ENCODE measurements at regions not wholly inside any gene's neighbourhood (a gene's known extent, or its start where the extent isn't known, plus 50 kb on each side); places are given as distances from the start of the nearest gene placed in this dataset.

- Histone ChIP-seq H3K27me3 (ENCODE audit: control insufficient read depth, insufficient read depth, low read length) (no peaks in the 10 kb centered on the region), H3K9me3 (ENCODE audit: control insufficient read depth, insufficient read depth, low read length) (no peaks in the 10 kb centered on the region), H3K36me3 (ENCODE audit: control insufficient read depth, insufficient read depth, low read length) (no peaks in the 10 kb centered on the region), H3K27ac (ENCODE audit: low read depth, low read length) (no peak overlapping the region), H3K4me3 (ENCODE audit: low read depth, low read length) (no peak overlapping the region), H3K4me1 (ENCODE audit: control insufficient read depth, insufficient read depth, low read length) (no peaks in the 10 kb centered on the region)
- no peak for DNase-seq (ENCODE audit: low read depth in 4 of 6, low spot score in 6 of 6)
- no CpG with 5 or more reads among the region's 1 CpG for WGBS (ENCODE audit: insufficient coverage)
These were observed 1164.2 kb downstream of the NLGN4Y start for GRCh38 chrY:15688531-15688930.

- no peak for DNase-seq (ENCODE audit: low read depth in 4 of 6, low spot score in 6 of 6)
- H3K27me3 ChIP-seq (ENCODE audit: control insufficient read depth, insufficient read depth, low read length), result no peaks in the 10 kb centered on the region
- no peak overlapping the region for H3K27ac ChIP-seq (ENCODE audit: low read depth, low read length)
- no peaks in the 10 kb centered on the region for H3K36me3 ChIP-seq (ENCODE audit: control insufficient read depth, insufficient read depth, low read length)
- no peaks in the 10 kb centered on the region for H3K4me1 ChIP-seq (ENCODE audit: control insufficient read depth, insufficient read depth, low read length)
- H3K4me3 ChIP-seq (ENCODE audit: low read depth, low read length), result no peak overlapping the region
- H3K9me3 ChIP-seq (ENCODE audit: control insufficient read depth, insufficient read depth, low read length), result no peaks in the 10 kb centered on the region
- WGBS (ENCODE audit: insufficient coverage), result no CpG with 5 or more reads among the region's 1 CpG
These were observed 1165.7 kb downstream of the NLGN4Y start for GRCh38 chrY:15689994-15690393.

GRCh38 chrY:15702131-15702530 is 1177.8 kb downstream of the NLGN4Y start:
- Histone ChIP-seq H3K4me1 (ENCODE audit: control insufficient read depth, insufficient read depth, low read length) (no peaks in the 10 kb centered on the region), H3K36me3 (ENCODE audit: control insufficient read depth, insufficient read depth, low read length) (no peaks in the 10 kb centered on the region), H3K27me3 (ENCODE audit: control insufficient read depth, insufficient read depth, low read length) (no peaks in the 10 kb centered on the region), H3K4me3 (ENCODE audit: low read depth, low read length) (no peak overlapping the region), H3K27ac (ENCODE audit: low read depth, low read length) (no peak overlapping the region), H3K9me3 (ENCODE audit: control insufficient read depth, insufficient read depth, low read length) (no peaks in the 10 kb centered on the region)
- DNase-seq (ENCODE audit: low read depth in 4 of 6, low spot score in 6 of 6), result peak in 1 of 6 donors; percentile 0
- no CpG with 5 or more reads among the region's 1 CpG for WGBS (ENCODE audit: insufficient coverage)

- H3K9me3 ChIP-seq (ENCODE audit: control insufficient read depth, insufficient read depth, low read length), result no peaks in the 10 kb centered on the region
- no peaks in the 10 kb centered on the region for H3K4me1 ChIP-seq (ENCODE audit: control insufficient read depth, insufficient read depth, low read length)
- no peak overlapping the region for H3K4me3 ChIP-seq (ENCODE audit: low read depth, low read length)
- H3K36me3 ChIP-seq (ENCODE audit: control insufficient read depth, insufficient read depth, low read length), result no peaks in the 10 kb centered on the region
- no peaks in the 10 kb centered on the region for H3K27me3 ChIP-seq (ENCODE audit: control insufficient read depth, insufficient read depth, low read length)
- WGBS (ENCODE audit: insufficient coverage), result no CpG with 5 or more reads among the region's 5 CpGs
- H3K27ac ChIP-seq (ENCODE audit: low read depth, low read length), result no peak overlapping the region
- no peak for DNase-seq (ENCODE audit: low read depth in 4 of 6, low spot score in 6 of 6)
These were observed 1180.6 kb downstream of the NLGN4Y start for GRCh38 chrY:15704906-15705305.

- no peak for DNase-seq (ENCODE audit: low read depth in 4 of 6, low spot score in 6 of 6)
- no peaks in the 10 kb centered on the region for H3K4me1 ChIP-seq (ENCODE audit: control insufficient read depth, insufficient read depth, low read length)
- H3K36me3 ChIP-seq (ENCODE audit: control insufficient read depth, insufficient read depth, low read length), result no peaks in the 10 kb centered on the region
- no peak overlapping the region for H3K4me3 ChIP-seq (ENCODE audit: low read depth, low read length)
- WGBS (ENCODE audit: insufficient coverage), result no CpG with 5 or more reads among the region's 5 CpGs
- no peaks in the 10 kb centered on the region for H3K27me3 ChIP-seq (ENCODE audit: control insufficient read depth, insufficient read depth, low read length)
- no peaks in the 10 kb centered on the region for H3K9me3 ChIP-seq (ENCODE audit: control insufficient read depth, insufficient read depth, low read length)
- H3K27ac ChIP-seq (ENCODE audit: low read depth, low read length), result no peak overlapping the region
These were observed 1225.5 kb downstream of the NLGN4Y start for GRCh38 chrY:15749533-15750433.

- no CpG with 5 or more reads among the region's 2 CpGs for WGBS (ENCODE audit: insufficient coverage)
- no peaks in the 10 kb centered on the region for H3K4me1 ChIP-seq (ENCODE audit: control insufficient read depth, insufficient read depth, low read length)
- H3K4me3 ChIP-seq (ENCODE audit: low read depth, low read length), result no peak overlapping the region
- no peaks in the 10 kb centered on the region for H3K9me3 ChIP-seq (ENCODE audit: control insufficient read depth, insufficient read depth, low read length)
- no peaks in the 10 kb centered on the region for H3K27me3 ChIP-seq (ENCODE audit: control insufficient read depth, insufficient read depth, low read length)
- H3K27ac ChIP-seq (ENCODE audit: low read depth, low read length), result no peak overlapping the region
- no peaks in the 10 kb centered on the region for H3K36me3 ChIP-seq (ENCODE audit: control insufficient read depth, insufficient read depth, low read length)
- DNase-seq (ENCODE audit: low read depth in 4 of 6, low spot score in 6 of 6), result no peak
These were observed 1226.7 kb downstream of the NLGN4Y start for GRCh38 chrY:15751001-15751400.

GRCh38 chrY:15756266-15756665 is 1231.9 kb downstream of the NLGN4Y start:
- Histone ChIP-seq H3K9me3 (ENCODE audit: control insufficient read depth, insufficient read depth, low read length) (no peaks in the 10 kb centered on the region), H3K27ac (ENCODE audit: low read depth, low read length) (no peak overlapping the region), H3K4me3 (ENCODE audit: low read depth, low read length) (no peak overlapping the region), H3K4me1 (ENCODE audit: control insufficient read depth, insufficient read depth, low read length) (no peaks in the 10 kb centered on the region), H3K27me3 (ENCODE audit: control insufficient read depth, insufficient read depth, low read length) (no peaks in the 10 kb centered on the region), H3K36me3 (ENCODE audit: control insufficient read depth, insufficient read depth, low read length) (no peaks in the 10 kb centered on the region)
- WGBS (ENCODE audit: insufficient coverage), result no CpG with 5 or more reads among the region's 5 CpGs
- DNase-seq (ENCODE audit: low read depth in 4 of 6, low spot score in 6 of 6), result no peak

- Histone ChIP-seq H3K9me3 (ENCODE audit: control insufficient read depth, insufficient read depth, low read length) (no peaks in the 10 kb centered on the region), H3K27me3 (ENCODE audit: control insufficient read depth, insufficient read depth, low read length) (no peaks in the 10 kb centered on the region), H3K4me1 (ENCODE audit: control insufficient read depth, insufficient read depth, low read length) (no peaks in the 10 kb centered on the region), H3K4me3 (ENCODE audit: low read depth, low read length) (no peak overlapping the region), H3K27ac (ENCODE audit: low read depth, low read length) (no peak overlapping the region), H3K36me3 (ENCODE audit: control insufficient read depth, insufficient read depth, low read length) (no peaks in the 10 kb centered on the region)
- WGBS (ENCODE audit: insufficient coverage), result no CpG with 5 or more reads among the region's 3 CpGs
- DNase-seq (ENCODE audit: low read depth in 4 of 6, low spot score in 6 of 6), result no peak
These were observed 1249.2 kb downstream of the NLGN4Y start for GRCh38 chrY:15773579-15773978.

GRCh38 chrY:15775880-15776279 is 1251.6 kb downstream of the NLGN4Y start:
- Histone ChIP-seq H3K27me3 (ENCODE audit: control insufficient read depth, insufficient read depth, low read length) (no peaks in the 10 kb centered on the region), H3K27ac (ENCODE audit: low read depth, low read length) (no peak overlapping the region), H3K9me3 (ENCODE audit: control insufficient read depth, insufficient read depth, low read length) (no peaks in the 10 kb centered on the region), H3K36me3 (ENCODE audit: control insufficient read depth, insufficient read depth, low read length) (no peaks in the 10 kb centered on the region), H3K4me3 (ENCODE audit: low read depth, low read length) (no peak overlapping the region), H3K4me1 (ENCODE audit: control insufficient read depth, insufficient read depth, low read length) (no peaks in the 10 kb centered on the region)
- WGBS (ENCODE audit: insufficient coverage), result no CpG with 5 or more reads among the region's 3 CpGs
- DNase-seq (ENCODE audit: low read depth in 4 of 6, low spot score in 6 of 6), result no peak

- Histone ChIP-seq H3K27me3 (ENCODE audit: control insufficient read depth, insufficient read depth, low read length) (no peaks in the 10 kb centered on the region), H3K36me3 (ENCODE audit: control insufficient read depth, insufficient read depth, low read length) (no peaks in the 10 kb centered on the region), H3K9me3 (ENCODE audit: control insufficient read depth, insufficient read depth, low read length) (no peaks in the 10 kb centered on the region), H3K27ac (ENCODE audit: low read depth, low read length) (no peak overlapping the region), H3K4me3 (ENCODE audit: low read depth, low read length) (no peak overlapping the region), H3K4me1 (ENCODE audit: control insufficient read depth, insufficient read depth, low read length) (no peaks in the 10 kb centered on the region)
- no peak for DNase-seq (ENCODE audit: low read depth in 4 of 6, low spot score in 6 of 6)
These were observed 1255.6 kb downstream of the NLGN4Y start for GRCh38 chrY:15779891-15780290.
